ENCODE measurements at regions not wholly inside any gene's neighbourhood (a gene's known extent, or its start where the extent isn't known, plus 50 kb on each side); places are given as distances from the start of the nearest gene placed in this dataset.
A peak's percentile ranks its signal among the peaks of the same experiment; 100 is the strongest.

- Histone ChIP-seq H3K9me3 (ENCODE audit: insufficient read depth, low read length) (peaks cover 41% of the 10 kb centered on the region), H3K4me2 (ENCODE audit: low read length) (peak overlapping the region; percentile 35), H3K27ac (ENCODE audit: low read length) (no peak overlapping the region)
Measured at GRCh38 chr20:1819311-1820137, 75.7 kb upstream of the SIRPA start.

DNA sequence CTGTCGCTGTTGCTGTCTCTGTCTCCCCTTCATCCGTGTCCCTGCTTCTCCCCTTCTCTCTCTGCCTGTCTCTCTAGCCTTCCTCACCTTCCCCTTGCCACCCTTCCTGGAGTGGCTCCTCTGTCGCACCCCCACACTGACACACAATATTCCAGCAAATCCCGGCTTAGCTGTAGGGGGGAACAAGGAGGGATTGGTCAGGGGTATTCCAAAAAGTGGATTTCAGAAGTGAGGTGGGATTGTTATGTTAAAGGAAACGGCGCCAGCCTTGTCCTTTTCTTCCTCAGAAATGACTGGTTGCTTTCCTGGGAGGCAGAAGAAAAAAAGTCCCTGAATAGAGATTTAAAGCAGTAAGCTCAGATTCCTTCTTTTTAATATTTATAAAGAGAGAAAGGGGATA, 76.3 kb upstream of the SIRPA start:
- H4K20me1 ChIP-seq (ENCODE audit: insufficient read depth, low read length): no peaks in the 10 kb centered on the region
- peaks cover 44% of the 10 kb centered on the region for H3K27me3 ChIP-seq (ENCODE audit: low read depth, low read length)
- no peaks in the 10 kb centered on the region for H3K79me2 ChIP-seq (ENCODE audit: low read length)
- no peak overlapping the region for H3K27ac ChIP-seq (ENCODE audit: low read length)
- H3K4me2 ChIP-seq (ENCODE audit: low read length): peak overlapping the region; percentile 35
- no peak overlapping the region for H2AFZ ChIP-seq (ENCODE audit: low read depth, low read length)
- peaks cover 28% of the 10 kb centered on the region for H3K4me1 ChIP-seq (ENCODE audit: low read length)
- no peak overlapping the region for H3K9ac ChIP-seq (ENCODE audit: low read length)
- TF ChIP-seq EZH2phosphoT487 (IDR thresholded peaks at IDR 0.05; ENCODE audit: low read depth): no peak
- no peak for TF ChIP-seq CTCF (IDR thresholded peaks at IDR 0.05; ENCODE audit: low read depth, low read length)
- peaks cover 17% of the 10 kb centered on the region for H3K36me3 ChIP-seq (replicated peaks; ENCODE audit: low read depth, low read length)
- H3K4me3 ChIP-seq (ENCODE audit: low read length): no peak overlapping the region
- H3K9me3 ChIP-seq (ENCODE audit: insufficient read depth, low read length): peaks cover 38% of the 10 kb centered on the region

More at GRCh38 chr20:1819311-1820137, 75.7 kb upstream of the SIRPA start:
- H3K27me3 ChIP-seq (ENCODE audit: low read depth, low read length): peaks cover 39% of the 10 kb centered on the region
- no peaks in the 10 kb centered on the region for H4K20me1 ChIP-seq (ENCODE audit: insufficient read depth, low read length)
- no peak overlapping the region for H2AFZ ChIP-seq (ENCODE audit: low read depth, low read length)
- no peak overlapping the region for H3K4me3 ChIP-seq (ENCODE audit: low read length)
- H3K4me1 ChIP-seq (ENCODE audit: low read length): peaks cover 28% of the 10 kb centered on the region
- no peak for TF ChIP-seq EZH2phosphoT487 (IDR thresholded peaks at IDR 0.05; ENCODE audit: low read depth)
- no peak for TF ChIP-seq CTCF (IDR thresholded peaks at IDR 0.05; ENCODE audit: low read depth, low read length)
- H3K9ac ChIP-seq (ENCODE audit: low read length): no peak overlapping the region
- no peaks in the 10 kb centered on the region for H3K79me2 ChIP-seq (ENCODE audit: low read length)
- peaks cover 21% of the 10 kb centered on the region for H3K36me3 ChIP-seq (replicated peaks; ENCODE audit: low read depth, low read length)

DNA sequence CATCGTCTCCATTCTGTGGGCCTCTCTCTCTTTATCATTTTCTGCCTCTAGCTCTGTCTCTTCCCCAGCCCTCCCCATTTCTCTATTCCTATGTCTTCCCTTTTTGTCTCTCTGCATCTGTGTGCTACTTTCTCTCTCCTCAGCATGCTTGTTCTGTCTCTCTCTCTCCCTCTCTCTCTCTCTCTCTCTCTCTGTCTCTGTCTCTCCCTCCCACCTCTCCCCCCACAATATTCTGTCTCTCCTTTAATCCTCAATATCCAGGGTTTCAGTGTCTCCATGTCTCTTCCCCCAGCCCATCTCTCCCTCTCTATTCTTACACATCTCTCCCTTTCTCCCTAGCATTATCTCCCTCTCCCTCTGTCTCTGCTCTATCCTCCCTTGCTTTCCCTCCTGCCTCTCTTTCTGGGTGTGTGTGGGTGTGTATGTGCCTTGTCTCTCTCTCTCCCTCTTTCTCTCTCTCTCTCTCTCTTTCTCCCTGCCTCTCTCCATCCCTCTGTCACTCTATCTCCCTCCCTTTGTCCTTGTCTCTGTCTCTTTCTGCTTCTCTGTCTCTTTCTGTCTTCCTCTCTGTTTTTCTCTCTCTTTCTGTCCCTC, 76.9 kb upstream of the SIRPA start:
- peaks cover 32% of the 10 kb centered on the region for H3K9me3 ChIP-seq (ENCODE audit: insufficient read depth, low read length)
- TF ChIP-seq CTCF (IDR thresholded peaks at IDR 0.05; ENCODE audit: low read depth, low read length): no peak
- no peak for TF ChIP-seq EZH2phosphoT487 (IDR thresholded peaks at IDR 0.05; ENCODE audit: low read depth)
- no peaks in the 10 kb centered on the region for H3K79me2 ChIP-seq (ENCODE audit: low read length)
- no peak overlapping the region for H3K9ac ChIP-seq (ENCODE audit: low read length)
- H3K27me3 ChIP-seq (ENCODE audit: low read depth, low read length): peaks cover 48% of the 10 kb centered on the region
- peaks cover 28% of the 10 kb centered on the region for H3K4me1 ChIP-seq (ENCODE audit: low read length)
- H3K4me2 ChIP-seq (ENCODE audit: low read length): peak overlapping the region; percentile 35; the same call in 1 of the 2 replicates
- peaks cover 15% of the 10 kb centered on the region for H3K36me3 ChIP-seq (replicated peaks; ENCODE audit: low read depth, low read length)
- H3K27ac ChIP-seq (ENCODE audit: low read length): no peak overlapping the region
- no peak overlapping the region for H3K4me3 ChIP-seq (ENCODE audit: low read length)
- H2AFZ ChIP-seq (ENCODE audit: low read depth, low read length): no peak overlapping the region
- H4K20me1 ChIP-seq (ENCODE audit: insufficient read depth, low read length): no peaks in the 10 kb centered on the region

DNA sequence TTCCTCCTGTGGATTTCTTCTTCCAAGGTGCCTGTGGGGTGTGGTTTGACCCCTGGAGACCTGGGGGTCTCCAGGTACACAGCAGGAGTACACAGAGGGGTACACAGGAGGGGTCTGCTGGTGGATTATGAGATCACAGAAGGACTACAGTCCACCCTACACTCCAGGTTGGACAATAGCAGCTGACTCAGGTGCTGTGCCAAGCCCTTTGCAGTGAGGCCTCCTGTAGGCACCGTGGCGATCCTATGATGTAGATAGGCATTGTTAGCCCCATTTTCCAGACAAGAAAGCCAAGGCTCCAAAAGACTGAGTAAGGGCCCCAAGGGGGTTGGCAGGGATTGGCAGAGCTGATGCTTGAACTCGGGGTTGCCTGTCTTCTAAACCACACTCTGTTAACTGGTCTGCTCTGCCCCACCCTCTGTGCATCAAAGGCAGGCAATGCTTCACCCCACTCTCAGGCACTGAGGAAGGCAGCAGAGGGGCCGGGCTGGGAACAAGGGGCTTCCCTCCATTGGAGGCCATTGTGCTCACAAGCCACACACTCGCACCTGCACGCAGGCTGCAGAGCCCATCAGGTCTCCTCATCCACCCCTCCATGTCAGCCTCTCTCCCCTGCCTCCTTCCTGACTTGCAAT, 77.5 kb upstream of the SIRPA start:
- H3K9ac ChIP-seq (ENCODE audit: low read length): no peak overlapping the region

More for the DNA sequence above, 77.5 kb upstream of the SIRPA start:
- TF ChIP-seq EZH2phosphoT487 (IDR thresholded peaks at IDR 0.05; ENCODE audit: low read depth): no peak
- TF ChIP-seq CTCF (IDR thresholded peaks at IDR 0.05; ENCODE audit: low read depth, low read length): no peak
- no peaks in the 10 kb centered on the region for H3K79me2 ChIP-seq (ENCODE audit: low read length)
- H3K27ac ChIP-seq (ENCODE audit: low read length): no peak overlapping the region
- peaks cover 28% of the 10 kb centered on the region for H3K4me1 ChIP-seq (ENCODE audit: low read length)
- no peak overlapping the region for H3K4me3 ChIP-seq (ENCODE audit: low read length)
- H2AFZ ChIP-seq (ENCODE audit: low read depth, low read length): no peak overlapping the region
- H3K27me3 ChIP-seq (ENCODE audit: low read depth, low read length): peaks cover 48% of the 10 kb centered on the region
- H4K20me1 ChIP-seq (ENCODE audit: insufficient read depth, low read length): no peaks in the 10 kb centered on the region
- H3K4me2 ChIP-seq (ENCODE audit: low read length): no peak overlapping the region
- H3K9me3 ChIP-seq (ENCODE audit: insufficient read depth, low read length): peaks cover 26% of the 10 kb centered on the region
- peaks cover 15% of the 10 kb centered on the region for H3K36me3 ChIP-seq (replicated peaks; ENCODE audit: low read depth, low read length)
